ENCODE measurements at regions not wholly inside any gene's neighbourhood (a gene's known extent, or its start where the extent isn't known, plus 50 kb on each side); places are given as distances from the start of the nearest gene placed in this dataset.
"Not testable (repeated sequence)": the region's sequence is repeated elsewhere in the genome, so short reads cannot be mapped to it uniquely, and the experiment has no call there.

DNA sequence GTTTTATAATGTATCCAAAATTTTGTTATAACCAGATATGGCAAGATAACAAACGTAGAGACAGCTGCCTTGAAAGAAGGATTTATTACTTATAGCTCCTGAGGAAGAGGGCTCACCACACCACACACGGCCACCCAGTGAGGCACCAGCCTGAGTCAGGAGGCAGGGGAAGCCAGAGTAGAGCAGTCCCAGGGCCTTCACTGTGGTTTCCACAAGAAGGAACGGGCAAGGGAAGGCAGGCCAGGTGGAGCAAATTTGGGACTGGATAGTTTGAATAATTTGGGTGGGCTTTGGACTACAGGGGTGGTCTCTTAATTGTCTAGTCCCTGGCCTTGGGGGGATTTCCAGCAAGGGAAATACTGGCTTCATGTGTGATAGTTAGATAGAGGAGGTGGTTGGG lies 72.5 kb downstream of the RRAGC start:
- no peak for DNase-seq (ENCODE audit: low spot score)

DNA sequence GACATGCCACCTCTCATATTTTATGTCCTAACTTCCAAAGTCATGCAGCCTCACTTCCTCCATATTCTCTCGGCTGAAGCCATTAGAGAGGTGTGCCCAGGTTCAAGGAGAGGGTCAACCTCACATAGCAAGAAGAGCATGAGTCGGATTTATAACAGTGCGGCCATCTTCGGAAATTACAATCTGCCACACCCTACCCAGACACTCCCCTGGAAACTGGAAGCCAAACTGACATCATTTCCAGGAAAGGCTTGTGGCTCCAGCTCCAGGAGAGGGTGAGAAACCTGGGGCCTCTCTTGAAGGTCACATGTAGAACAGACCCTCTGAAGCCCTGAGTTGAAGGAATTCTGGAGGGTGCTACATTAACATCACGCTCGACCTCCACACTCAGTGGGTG lies 73.5 kb downstream of the RRAGC start:
- DNase-seq (ENCODE audit: low spot score), result no peak

DNA sequence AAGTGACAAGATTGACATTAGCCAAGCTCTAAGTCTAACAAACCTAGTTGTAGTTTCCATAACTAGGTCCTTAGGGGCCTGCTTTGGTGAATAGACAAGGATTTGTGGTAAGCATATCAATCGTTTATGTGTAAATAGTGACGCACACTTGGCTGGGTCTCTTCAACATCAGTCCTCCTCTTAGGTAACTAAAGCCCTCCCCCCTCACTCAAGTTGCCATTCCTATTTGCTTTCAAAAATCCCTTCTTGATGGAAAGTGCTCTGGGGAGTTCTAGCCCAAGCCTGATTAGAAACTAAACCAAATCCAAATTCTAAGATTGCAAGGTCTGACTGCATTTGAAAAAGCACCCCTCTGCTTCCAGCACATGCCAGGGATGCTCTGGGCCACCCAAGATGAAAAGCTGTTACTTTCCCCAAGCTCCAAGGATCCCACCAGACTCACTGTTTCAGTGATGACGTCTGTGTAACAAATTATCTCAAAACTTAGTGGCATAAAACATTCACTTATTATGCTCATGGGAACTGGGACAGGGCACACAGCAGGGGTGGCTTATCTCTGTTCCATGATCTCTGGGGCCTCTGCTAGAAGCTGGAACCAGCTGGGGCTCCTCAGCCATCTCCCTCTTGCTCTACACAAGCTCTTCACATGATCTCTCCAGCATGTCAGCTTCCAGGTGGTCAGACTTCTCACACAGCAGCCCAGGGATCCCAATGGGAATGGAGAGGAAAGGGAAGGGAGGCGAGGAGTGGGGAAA lies 74.1 kb downstream of the RRAGC start:
- no peak for DNase-seq (ENCODE audit: low spot score)

DNA sequence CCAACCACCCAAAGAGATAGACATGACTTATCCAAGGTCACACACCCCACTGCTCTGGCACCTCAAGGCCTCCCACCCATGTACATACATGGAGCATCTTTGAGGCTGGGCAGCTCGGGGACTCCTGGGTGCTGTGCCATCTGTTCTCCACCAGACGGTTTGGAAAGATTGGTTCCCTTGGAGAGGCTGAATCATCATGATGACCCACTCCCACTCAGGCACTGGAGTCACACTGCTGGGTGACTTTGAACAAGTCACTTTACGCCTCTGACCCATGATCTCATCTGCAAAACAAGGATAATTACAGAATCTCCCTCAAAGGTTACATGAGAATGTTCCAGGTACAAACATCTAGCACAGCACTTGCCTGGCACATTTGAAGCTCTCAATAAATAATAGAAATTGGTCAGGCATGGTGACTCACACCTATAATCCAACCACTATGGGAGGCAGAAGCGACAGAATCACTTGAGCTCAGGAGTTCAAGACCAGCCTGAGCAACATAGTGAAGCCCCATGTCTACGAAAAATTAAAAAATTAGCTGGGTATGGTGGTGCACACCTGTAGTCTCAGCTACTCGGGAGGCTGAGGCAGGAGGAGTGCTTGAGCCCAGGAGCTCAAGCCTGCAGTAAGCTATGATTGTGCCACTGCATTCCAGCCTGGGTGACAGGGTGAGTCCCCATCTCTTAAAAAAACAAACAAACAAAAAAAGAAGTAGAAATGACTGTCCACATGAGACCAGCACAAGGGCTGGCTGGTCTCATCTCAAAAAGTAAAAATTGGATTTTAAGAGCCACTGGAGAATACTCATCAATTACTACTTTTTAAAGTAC lies 74.9 kb downstream of the RRAGC start:
- no peak for DNase-seq (ENCODE audit: low spot score)

DNA sequence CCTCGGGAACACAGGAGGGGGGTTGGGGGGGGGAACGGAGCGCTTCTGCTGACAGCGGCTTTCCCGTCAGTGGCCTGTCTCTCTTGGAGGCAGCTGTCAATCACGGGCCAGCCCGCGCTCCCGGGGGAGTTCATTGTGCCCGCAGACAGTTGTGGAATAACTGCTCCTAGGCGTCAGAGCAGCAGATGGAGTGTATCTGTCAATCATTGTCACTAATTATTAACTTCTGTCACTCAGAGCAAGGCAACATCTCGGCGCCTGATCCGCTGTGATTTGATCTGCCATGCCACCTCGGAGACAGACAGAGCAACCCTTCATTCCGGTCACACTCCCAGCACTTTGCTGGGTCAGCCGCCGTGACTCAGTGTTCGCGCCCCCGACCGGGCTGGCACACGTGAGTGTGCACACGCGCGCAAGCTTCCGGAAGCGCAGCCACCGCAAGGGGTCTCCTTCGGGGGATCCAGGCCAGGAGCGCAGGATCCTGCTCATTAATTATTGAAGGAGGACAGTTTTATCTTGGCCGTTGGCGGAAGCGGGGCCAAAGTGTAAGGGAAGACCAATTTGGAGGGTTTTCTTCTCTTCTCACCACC lies 75.8 kb downstream of the RRAGC start:
- DNase-seq (ENCODE audit: low spot score), result no peak

DNA sequence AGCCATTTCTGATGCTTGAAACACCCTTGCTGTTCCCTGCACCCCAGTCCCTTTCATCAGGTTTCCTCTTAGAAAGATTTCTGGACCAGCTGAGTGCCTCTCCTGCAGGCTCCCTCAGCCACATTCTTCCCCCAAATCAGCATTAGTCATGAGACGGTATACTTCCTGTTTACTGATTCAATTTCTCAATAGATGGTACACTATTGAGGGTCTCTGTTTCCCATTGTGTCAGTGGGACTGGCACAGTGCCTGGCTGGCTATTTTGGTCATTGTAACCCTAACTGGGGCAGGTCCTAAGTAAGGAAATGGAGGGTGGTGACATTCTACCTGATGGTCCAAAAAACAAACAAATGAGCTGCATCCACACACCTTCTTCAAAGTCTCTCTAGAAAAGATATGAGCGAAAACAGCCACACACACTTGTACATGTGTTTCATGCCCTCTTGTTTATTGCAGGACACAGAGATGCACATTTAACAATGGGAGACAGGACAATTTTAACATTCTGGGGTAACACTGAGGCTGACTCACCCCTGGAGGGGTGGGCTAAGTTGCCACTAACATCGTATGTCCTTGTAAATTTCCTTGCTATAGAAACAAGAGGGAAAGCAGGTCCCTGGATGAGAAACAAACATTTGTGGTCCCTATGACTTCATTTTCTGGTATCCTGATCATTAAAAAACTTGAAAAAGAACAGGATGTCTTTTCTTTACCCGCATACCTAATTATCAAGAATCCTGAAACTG lies 77.5 kb downstream of the RRAGC start:
- DNase-seq (ENCODE audit: low spot score), result no peak

DNA sequence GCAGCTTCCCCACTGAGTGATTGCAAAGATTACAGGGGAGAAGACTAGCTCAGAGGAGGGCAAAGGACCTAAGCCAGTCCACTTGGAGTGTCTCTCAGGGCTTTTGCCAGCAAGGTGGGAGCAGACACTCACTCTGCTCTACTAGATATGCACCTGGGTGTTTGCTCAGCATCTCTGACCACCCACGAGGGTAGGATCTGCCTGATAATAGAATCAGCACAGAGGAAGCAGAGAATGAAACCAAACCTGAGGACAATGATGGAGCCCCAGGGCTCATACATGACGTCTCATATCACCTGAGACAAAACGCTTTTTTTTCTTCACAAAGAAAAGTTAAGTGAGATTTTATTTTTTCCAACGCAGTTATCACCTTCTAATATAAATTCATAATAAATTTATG lies 79.4 kb downstream of the RRAGC start:
- no peak for DNase-seq (ENCODE audit: low spot score)

DNA sequence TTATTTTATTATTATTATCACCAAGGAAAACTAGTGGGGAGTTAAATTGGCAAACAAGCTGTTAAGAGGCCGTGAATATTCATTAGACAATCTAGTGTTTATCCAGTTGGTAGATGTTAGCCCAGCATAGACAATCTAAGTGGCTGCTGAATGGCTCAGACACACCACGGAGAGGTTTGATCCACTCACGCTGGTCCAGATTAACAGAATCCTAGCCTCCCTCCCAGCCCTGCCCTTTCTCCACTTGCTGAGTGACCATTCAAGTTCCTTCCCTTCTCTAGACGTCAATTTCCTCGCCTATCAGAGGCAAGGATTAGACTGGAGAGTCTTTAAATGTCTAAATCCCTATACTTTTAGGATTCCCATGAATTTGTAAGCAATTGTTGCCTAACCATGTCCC lies 80.1 kb downstream of the RRAGC start:
- DNase-seq (ENCODE audit: low spot score), result no peak

DNA sequence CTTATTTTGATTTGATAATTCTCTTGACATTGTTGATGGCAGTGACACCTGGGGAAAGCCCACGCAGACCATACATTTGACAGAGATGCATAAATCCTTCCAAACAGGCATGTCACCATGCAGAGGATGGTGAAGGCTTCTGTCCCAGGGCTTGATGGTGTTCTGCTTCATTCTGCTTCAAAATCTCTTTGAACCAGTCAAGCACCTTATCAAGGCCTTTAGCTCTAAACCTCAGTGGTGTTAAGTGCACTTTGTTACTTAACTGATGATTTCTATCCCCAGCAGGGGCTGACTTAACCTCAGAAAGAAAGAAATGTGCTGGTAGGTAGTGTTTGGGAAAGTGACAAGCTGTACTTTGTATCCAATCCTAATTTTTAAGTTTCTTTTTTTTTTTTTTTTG lies 81.1 kb downstream of the RRAGC start:
- DNase-seq (ENCODE audit: low spot score), result no peak

DNA sequence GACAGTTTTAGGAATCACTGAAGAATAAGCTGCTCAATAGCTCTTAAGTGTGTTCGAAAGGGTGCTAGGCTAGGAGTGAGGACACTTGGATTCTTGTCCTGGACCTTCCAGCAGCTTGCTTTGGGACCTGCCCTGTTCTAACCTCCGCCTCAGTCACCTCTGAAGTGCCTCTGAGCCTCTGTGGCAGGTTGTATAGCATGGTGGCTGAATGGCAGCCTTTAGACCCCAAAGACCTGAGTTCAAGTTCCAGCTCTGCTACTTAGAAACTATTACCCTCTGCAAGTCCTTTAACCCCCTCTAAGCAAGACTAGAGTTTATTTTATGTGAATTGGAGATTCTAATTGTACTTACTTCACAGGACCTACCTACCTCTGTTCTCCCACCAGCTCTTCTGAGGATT lies 81.5 kb downstream of the RRAGC start:
- no peak for DNase-seq (ENCODE audit: low spot score)

DNA sequence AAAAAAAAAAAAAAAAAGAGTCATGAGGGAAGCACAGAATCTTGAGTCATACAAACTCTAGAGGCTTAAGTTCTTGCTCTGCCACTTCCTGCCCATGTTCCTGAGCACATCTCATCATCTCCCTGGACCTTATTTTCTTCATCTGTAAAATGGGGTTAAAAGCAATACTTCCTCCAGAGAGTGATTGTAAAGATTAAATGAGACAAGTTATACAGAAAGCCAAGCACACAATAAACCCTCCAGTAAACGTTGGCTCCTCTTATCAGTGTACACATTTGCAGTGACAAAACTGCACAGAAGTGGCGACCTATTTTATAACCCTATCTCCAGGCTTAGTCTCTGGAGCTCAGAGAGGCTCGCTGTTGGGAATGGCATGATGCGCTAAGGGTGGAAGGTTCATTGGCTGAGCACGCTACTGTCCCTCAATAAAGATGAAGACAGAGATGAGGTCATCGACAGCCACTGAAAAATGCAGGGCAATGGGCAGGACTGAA lies 82.1 kb downstream of the RRAGC start:
- no peak for DNase-seq (ENCODE audit: low spot score)

DNA sequence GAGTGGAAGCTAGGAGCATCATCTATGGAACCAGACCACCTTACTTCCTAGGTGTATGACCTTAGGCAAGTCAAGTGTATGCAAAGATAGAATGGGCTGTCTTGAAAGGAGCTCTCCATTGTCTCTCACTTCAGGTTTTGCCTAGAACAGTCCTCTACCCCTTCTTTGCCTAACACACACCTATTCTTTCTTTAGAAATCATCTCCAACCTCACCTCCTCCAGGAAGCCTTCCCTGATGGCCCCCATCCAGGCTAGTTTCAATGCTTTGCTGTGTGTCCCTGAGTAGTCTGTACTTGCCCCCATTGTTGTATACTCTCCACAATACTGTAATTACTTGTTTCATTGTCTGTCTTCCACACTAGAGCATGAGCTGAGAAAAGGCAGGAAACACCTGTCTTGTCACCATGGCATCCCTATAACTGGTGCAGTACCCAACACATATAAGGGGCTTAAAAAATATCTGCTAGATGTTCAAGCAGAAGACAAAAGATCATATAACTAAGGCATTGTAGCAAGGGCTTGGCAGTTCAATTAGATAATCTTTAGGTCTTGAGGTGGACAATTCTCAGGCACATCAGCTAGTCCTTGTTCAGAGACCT lies 83.0 kb downstream of the RRAGC start:
- DNase-seq (ENCODE audit: low spot score), result no peak

DNA sequence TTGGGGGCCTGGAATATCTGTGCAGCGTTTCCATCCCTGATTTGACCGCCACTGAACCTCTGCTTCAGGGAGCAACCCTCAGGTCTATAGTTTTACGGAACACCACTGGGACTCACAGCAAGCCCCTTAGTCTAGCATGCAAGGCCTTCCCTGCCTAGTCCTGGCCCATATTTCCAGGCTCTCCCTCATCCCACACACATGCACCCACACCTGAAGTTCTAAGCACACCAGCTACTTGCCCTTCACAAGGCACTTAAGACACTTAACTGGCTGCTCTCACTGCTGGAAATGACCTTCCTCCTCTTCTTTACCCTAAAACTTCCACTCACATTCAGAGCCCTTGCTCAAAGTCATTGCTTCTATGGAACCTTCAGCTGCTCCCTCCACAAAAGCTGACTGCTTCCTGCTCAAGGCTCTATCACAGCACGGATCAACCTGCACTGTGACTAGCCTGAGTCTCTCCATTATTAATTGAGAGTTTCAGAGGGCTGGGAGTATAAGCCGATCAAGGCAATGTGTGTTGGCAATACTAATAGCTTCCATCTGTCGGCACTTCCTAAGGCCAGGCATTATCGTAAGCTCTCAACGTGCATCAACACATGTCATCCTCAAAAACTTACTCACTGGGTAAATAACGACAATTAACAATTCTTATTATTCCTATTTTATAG lies 84.3 kb downstream of the RRAGC start:
- DNase-seq (ENCODE audit: low spot score), result no peak

DNA sequence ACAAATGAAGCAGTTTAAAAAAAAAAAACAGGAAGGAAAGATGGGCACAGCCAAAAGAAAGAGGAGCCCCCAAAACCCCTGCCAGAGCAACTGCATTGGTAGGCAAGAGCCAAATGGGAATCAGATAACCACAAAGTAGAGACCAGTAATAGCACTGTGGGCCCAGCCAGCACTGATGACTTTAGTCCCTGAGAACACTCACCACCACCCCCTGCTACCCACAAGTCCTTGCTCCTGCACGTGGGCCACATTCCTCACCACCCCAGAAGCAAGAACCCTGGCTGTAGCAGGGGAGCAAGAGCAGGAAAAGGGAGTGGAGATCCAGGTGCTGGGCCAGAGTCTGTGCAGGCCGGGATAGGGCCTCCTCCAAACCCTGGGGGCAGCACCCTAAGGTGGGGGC lies 86.1 kb downstream of the RRAGC start:
- no peak for DNase-seq (ENCODE audit: low spot score)

DNA sequence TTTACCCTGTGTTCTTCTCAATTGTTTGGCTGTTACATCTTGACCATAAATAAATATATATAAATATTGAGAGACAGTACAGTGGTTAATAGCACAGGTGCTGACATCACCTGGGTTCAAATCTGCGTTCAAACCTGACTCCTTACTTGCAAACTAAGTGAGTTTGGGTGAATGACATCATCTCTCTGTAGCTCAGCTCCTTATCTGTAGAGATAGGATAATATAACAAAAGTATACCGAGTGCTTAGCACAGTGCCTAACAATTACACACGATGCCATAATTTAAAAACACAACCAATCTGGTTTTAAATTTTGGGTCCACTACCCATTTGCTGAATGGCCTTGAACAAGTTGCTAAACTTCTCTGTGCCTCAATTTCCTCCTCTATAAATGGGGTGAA lies 86.6 kb downstream of the RRAGC start:
- DNase-seq (ENCODE audit: low spot score), result no peak

DNA sequence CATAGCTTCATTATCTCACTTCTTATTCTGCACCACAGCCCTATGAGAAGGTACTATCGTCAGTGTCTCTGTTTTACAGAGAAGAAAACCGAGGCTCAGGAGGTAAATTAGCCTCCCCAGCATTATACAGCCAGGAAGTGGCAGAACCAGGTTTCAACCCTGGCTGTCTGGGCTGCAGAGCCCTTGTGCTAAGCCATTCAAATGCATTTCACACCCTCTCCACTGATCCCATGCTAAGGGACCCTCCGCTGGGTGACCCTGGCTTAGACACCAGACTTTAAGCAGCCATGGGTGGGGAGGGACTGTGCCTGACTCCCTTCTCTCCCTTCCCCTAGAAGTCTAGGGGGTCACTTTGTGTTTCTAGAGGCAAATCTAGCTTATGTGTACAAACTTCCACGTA lies 87.5 kb downstream of the RRAGC start:
- no peak for DNase-seq (ENCODE audit: low spot score)

DNA sequence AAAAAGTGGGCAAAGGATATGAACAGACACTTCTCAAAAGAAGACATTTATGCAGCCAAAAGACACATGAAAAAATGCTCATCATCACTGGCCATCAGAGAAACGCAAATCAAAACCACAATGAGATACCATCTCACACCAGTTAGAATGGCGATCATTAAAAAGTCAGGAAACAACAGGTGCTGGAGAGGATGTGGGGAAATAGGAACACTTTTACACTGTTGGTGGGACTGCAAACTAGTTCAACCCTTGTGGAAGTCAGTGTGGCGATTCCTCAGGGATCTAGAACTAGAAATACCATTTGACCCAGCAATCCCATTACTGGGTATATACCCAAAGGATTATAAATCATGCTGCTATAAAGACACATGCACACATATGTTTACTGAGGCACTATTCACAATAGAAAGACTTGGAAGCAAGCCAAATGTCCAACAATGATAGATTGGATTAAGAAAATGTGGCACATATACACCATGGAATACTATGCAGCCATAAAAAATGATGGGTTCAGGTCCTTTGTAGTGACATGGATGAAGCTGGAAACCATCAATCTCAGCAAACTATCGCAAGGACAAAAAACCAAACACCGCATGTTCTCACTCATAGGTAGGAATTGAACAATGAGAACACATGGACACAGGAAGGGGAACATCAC lies 88.9 kb downstream of the RRAGC start:
- DNase-seq (ENCODE audit: low spot score), result not testable (repeated sequence)

DNA sequence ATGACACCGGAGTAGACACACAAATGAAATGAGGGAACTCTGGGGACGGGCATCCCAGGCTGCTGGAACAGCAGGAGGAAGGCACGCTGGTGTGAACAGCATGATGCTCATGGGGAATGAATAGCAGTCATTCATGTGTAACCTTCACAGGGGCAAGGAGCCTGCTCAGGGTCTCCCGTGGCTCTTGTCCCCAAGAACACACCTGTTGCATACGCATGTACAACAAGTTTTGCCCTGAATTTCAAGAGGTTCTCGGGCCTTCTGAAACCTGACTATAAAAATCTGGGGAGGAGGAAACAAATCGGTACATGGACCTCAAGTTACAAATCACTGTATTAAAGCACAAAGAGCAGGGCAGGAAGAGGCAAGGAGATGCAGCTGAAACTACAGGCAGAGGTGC lies 93.4 kb downstream of the RRAGC start:
- no peak for DNase-seq (ENCODE audit: low spot score)

DNA sequence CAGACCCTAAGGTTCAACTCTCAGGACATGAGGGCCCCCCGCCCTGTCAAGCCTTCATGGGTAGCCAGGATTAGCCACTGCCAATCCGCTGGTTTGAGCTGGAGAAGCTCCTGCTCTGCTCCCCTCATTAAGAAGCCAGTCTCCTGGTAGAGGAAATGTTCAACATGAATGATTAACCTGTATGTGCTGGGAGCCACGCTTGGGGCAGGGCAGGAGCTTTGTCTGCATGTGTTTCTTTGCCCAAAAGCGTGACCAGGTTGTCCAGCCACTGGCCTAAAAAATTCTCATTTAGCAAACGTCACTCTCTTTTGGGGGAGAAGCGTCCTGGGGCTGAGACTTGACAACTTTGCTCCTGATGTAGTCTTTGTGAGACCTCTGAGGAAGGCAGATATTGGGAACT lies 96.5 kb downstream of the RRAGC start:
- DNase-seq (ENCODE audit: low spot score), result no peak

DNA sequence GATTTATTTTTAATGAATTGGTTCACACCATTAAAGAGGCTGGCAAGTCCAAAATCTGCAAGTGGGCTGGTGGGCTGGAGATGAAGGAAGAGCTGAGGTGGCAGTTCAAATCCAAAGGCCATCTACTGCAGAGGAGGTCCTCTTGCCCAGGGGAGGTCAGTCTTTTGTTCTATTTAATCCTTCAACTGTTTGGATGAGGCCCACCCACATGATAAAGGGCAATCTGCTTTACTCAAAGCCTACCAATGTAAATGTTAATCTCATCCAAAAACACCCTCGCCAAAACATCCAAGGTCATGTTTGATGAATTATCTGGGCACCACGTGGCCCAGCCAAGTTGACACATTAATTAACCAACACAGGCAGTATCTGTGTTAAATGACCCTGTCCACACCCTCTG lies 99.0 kb downstream of the RRAGC start:
- DNase-seq (ENCODE audit: low spot score), result no peak

DNA sequence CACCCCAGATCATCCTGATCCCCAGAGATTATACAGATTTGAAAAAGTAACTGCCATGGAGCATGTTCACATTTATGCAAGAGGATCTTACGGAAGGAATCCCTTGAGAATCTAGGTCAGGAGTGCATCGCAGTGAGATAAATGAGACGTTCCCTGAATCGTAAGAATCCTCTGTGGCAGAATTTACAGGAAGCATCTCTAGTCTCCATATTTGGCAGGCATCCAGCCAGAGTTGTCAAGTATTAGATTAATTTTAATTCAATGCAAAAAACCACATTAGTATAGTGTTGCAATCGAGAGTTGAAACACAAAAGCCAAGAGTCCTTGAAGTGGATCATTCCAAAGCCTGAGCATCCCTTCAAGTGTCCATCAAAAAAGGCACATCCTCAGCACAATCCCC lies 100.8 kb downstream of the RRAGC start:
- no peak for DNase-seq (ENCODE audit: low spot score)
